ENCODE measurements at regions not wholly inside any gene's neighbourhood (a gene's known extent, or its start where the extent isn't known, plus 50 kb on each side); places are given as distances from the start of the nearest gene placed in this dataset.

DNA sequence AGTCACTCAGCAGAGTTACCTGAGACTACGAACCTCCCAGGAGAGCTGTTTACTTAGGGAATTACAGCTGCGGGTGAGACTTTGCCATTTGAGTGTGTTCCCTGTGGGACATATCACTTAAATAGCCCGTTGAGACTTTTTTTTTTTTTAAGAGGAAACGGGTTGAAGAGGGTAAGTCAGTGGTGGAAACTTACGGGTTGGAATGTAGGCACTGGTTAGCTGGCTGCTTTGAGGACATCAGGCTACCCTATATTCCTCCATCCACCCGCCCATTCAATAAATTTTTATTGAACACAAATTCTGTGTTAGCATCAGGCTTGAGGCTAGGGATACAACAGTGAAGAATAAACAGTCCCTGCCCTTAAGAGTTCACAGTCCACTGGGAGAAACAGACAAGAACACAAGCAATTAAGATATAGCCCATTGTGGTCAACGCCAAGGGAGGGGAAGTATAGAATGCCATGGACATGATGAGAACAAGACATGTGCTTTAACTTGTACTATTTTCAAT is 88.1 kb upstream of the CPSF6 start:
- Histone ChIP-seq H3K9ac (ENCODE audit: insufficient read length) (no peak overlapping the region), H3K27ac (no peak overlapping the region), H3K36me3 (ENCODE audit: insufficient read depth, low read length) (no peaks in the 10 kb centered on the region), H3K4me3 (no peak overlapping the region), H3K9me3 (ENCODE audit: low read depth, low read length) (no peaks in the 10 kb centered on the region)
- TF ChIP-seq EZH2 (IDR thresholded peaks at IDR 0.05), result no peak
- no peak for TF ChIP-seq FOXP2 (optimal IDR thresholded peaks at IDR 0.05; ENCODE audit: control extremely low read depth, extremely low read length, insufficient read depth)
- no peak for TF ChIP-seq POLR2AphosphoS5 (IDR thresholded peaks at IDR 0.05; ENCODE audit: borderline replicate concordance, low read depth, low read length)
- no peak for DNase-seq (ENCODE audit: low read depth, low spot score)

DNA sequence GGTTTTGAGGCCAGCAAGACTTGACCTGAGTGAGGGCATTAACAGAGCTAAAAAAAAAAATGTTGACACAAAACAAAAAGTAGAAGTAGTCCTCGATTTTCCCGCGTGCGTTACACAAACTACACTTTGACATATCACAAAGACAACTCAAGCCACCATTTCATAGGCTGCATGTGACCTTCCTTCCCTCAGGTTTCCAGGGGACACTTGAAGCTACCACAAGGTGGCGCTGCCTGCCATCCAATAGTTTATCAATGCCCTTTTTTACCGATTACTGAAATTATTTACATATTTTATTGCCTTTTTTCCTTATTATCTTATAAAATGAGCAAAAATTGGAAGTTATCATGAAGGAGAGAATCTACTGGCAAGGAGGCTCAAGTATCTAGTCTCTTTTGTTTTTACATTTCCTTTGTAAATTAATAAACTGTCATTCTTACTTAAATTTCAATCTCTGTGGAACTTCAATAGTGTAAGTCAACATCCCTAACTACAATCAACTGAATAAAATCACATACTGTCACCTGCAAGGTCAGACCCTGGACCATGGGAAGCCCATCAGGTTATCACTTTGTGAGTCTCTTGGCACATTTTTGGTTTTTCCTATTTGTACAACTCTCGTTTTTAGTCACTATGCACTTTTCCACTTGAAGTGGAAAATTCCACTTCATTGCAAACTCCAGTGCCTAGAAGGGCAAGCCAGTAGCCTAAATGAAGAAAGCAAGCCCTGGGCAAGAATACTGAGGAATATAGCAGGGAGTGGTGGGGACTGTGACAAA is 84.6 kb upstream of the CPSF6 start:
- H3K36me3 ChIP-seq (ENCODE audit: insufficient read depth, low read length), result no peaks in the 10 kb centered on the region
- peak; percentile 63 for DNase-seq (ENCODE audit: low read depth, low spot score)
- H3K27ac ChIP-seq, result no peak overlapping the region
- no peaks in the 10 kb centered on the region for H3K9me3 ChIP-seq (ENCODE audit: low read depth, low read length)
- TF ChIP-seq POLR2AphosphoS5 (IDR thresholded peaks at IDR 0.05; ENCODE audit: borderline replicate concordance, low read depth, low read length) (no peak), FOXP2 (optimal IDR thresholded peaks at IDR 0.05; ENCODE audit: control extremely low read depth, extremely low read length, insufficient read depth) (no peak), EZH2 (IDR thresholded peaks at IDR 0.05) (no peak)
- H3K4me3 ChIP-seq, result no peak overlapping the region
- no peak overlapping the region for H3K9ac ChIP-seq (ENCODE audit: insufficient read length)

DNA sequence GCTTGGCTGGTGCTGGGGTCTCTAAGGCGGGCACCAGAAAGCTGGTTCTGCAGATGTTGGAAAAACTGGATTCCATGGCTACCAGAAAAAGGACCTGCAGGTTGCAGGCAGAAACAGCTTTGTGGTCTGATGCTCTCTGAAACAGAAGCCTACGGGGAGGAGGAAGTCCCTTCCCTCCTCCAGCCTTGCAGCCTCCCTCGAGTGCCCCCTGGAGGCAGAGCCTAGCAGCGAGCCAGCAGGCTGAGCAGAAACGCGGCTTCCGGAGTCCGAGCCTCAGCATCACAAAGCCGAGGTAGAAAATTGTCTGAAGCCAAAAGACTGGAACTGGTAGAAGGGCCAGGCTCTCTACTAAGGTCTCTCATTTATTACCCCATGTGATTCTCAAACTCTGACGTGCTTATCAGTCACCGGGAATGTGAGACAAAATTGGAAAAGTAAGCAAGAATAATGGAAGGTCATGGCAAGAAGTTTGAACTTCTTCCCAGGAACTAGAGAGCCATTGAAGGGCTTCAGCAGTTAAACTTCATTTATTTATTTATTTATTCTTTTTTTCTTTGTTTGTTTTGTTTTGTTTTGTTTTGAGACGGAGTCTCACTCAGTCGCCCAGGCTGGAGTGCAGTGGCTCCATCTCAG is 82.2 kb upstream of the CPSF6 start:
- peak overlapping the region; percentile 48; the same call in 1 of the 2 replicates for H3K4me3 ChIP-seq
- no peaks in the 10 kb centered on the region for H3K36me3 ChIP-seq (ENCODE audit: insufficient read depth, low read length)
- no peak for DNase-seq (ENCODE audit: low read depth, low spot score)
- TF ChIP-seq FOXP2 (optimal IDR thresholded peaks at IDR 0.05; ENCODE audit: control extremely low read depth, extremely low read length, insufficient read depth) (no peak), POLR2AphosphoS5 (IDR thresholded peaks at IDR 0.05; ENCODE audit: borderline replicate concordance, low read depth, low read length) (no peak), EZH2 (IDR thresholded peaks at IDR 0.05) (no peak)
- H3K9ac ChIP-seq (ENCODE audit: insufficient read length), result no peak overlapping the region
- H3K27ac ChIP-seq, result no peak overlapping the region
- H3K9me3 ChIP-seq (ENCODE audit: low read depth, low read length), result no peaks in the 10 kb centered on the region

DNA sequence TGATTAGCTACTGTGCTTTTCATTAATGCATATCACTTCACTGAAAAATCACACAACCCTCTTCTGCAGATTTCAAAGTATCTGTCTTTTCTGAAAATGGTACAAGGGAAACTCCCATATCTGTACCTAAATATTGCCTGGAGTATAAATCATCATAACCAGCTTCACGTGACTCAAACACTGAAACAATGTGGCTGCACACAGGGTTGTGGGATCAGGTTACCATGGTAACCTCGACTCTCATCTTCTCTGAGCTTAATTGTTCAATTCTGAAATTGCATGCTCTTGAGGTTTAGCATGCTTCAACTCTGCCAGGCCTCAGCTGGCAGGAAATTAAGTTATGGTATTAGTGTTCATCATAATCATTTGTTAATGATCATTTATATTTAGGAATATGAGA is 77.5 kb upstream of the CPSF6 start:
- H3K27ac ChIP-seq, result no peak overlapping the region
- DNase-seq (ENCODE audit: low read depth, low spot score), result no peak
- no peak overlapping the region for H3K9ac ChIP-seq (ENCODE audit: insufficient read length)
- TF ChIP-seq POLR2AphosphoS5 (IDR thresholded peaks at IDR 0.05; ENCODE audit: borderline replicate concordance, low read depth, low read length) (no peak), EZH2 (IDR thresholded peaks at IDR 0.05) (no peak)
- H3K4me3 ChIP-seq, result no peak overlapping the region
- no peaks in the 10 kb centered on the region for H3K9me3 ChIP-seq (ENCODE audit: low read depth, low read length)
- no peaks in the 10 kb centered on the region for H3K36me3 ChIP-seq (ENCODE audit: insufficient read depth, low read length)

DNA sequence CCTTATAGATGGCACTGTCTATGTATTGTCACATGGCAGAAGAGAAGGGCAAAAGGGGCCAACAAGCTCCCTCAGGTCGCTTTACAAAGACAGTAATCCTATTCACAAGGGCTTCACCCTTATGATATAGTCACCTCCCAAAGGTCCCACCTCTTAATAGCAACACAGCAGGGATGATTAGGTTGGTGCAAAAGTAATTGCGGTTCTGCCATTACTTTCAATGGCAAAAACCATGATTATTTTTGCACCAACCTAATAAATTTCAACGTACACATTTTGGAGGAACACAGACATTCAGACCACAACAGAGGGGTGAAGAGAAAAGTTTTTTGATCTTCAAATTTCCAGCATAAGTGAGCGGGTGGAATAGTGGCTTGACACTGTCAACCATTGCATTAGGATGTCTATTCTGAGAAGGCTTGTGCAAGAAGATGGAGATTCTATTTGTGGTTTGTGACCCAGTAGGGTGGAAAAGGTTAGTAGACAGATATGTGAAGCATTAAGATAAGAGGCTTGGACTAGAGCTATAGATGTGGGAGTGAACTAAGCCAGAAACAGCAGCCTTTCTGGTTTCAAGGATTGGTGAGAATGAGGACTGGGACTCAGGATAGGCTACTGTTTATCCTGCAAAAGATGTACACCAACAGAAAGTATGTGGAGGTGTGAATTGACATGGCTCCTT is 75.5 kb upstream of the CPSF6 start:
- TF ChIP-seq POLR2AphosphoS5 (IDR thresholded peaks at IDR 0.05; ENCODE audit: borderline replicate concordance, low read depth, low read length) (no peak), FOXP2 (optimal IDR thresholded peaks at IDR 0.05; ENCODE audit: control extremely low read depth, extremely low read length, insufficient read depth) (no peak), EZH2 (IDR thresholded peaks at IDR 0.05) (no peak)
- H3K36me3 ChIP-seq (ENCODE audit: insufficient read depth, low read length), result no peaks in the 10 kb centered on the region
- no peak for DNase-seq (ENCODE audit: low read depth, low spot score)

DNA sequence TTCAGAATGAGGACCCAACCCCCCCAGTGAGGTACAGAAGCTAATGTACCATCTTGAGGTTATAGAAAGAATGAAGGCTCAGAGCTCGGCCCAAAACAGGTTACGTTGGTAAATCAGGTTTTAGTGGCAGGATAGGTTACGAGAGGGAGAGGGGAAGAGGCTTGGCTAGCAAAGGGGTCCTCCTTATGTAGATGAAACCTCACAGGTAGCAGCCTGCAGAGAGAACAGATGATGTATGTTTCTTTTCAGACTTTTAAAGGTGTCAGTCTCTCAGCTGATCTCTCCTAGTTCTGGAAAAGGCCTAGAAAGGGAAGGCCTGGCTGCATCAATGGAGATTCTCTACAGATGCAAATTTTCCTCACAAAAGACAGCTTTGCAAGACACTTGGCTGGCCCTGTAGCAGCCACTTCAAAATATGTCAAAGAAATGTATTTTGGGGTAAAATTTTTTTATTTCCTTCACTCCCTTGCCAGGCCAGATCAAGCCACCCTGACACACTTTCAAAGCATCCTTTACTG is 71.7 kb upstream of the CPSF6 start:
- Histone ChIP-seq H3K9me3 (ENCODE audit: low read depth, low read length) (no peaks in the 10 kb centered on the region), H3K9ac (ENCODE audit: insufficient read length) (no peak overlapping the region), H3K4me3 (no peak overlapping the region), H3K27ac (no peak overlapping the region), H3K36me3 (ENCODE audit: insufficient read depth, low read length) (no peaks in the 10 kb centered on the region)
- TF ChIP-seq POLR2AphosphoS5 (IDR thresholded peaks at IDR 0.05; ENCODE audit: borderline replicate concordance, low read depth, low read length) (no peak), EZH2 (IDR thresholded peaks at IDR 0.05) (no peak), FOXP2 (optimal IDR thresholded peaks at IDR 0.05; ENCODE audit: control extremely low read depth, extremely low read length, insufficient read depth) (no peak)
- no peak for DNase-seq (ENCODE audit: low read depth, low spot score)

More for the DNA sequence above, 75.5 kb upstream of the CPSF6 start:
- no peak overlapping the region for H3K9ac ChIP-seq (ENCODE audit: insufficient read length)
- no peak overlapping the region for H3K27ac ChIP-seq
- no peak overlapping the region for H3K4me3 ChIP-seq
- no peaks in the 10 kb centered on the region for H3K9me3 ChIP-seq (ENCODE audit: low read depth, low read length)

DNA sequence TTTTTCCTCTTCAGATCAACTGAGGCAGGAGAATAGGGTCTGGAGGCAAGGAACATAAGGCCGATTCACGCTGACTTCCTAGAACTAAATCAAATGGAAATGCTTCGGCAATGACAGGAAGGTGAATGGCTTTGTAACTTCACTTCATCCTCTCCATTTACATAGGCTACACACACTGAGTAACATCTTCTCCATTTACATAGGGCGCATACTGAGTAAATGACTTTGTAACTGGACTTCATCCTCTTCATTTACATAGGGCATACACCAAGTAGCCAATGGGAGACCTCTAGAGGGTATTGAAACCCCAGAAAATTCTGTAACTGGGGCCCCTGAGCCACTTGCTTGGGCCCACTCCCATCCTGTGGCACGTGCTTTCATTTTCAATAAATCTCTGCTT is 71.0 kb upstream of the CPSF6 start:
- no peak for DNase-seq (ENCODE audit: low read depth, low spot score)
- Histone ChIP-seq H3K4me3 (no peak overlapping the region), H3K36me3 (ENCODE audit: insufficient read depth, low read length) (no peaks in the 10 kb centered on the region), H3K9me3 (ENCODE audit: low read depth, low read length) (no peaks in the 10 kb centered on the region), H3K27ac (no peak overlapping the region), H3K9ac (ENCODE audit: insufficient read length) (no peak overlapping the region)
- TF ChIP-seq EZH2 (IDR thresholded peaks at IDR 0.05) (no peak), FOXP2 (optimal IDR thresholded peaks at IDR 0.05; ENCODE audit: control extremely low read depth, extremely low read length, insufficient read depth) (no peak), POLR2AphosphoS5 (IDR thresholded peaks at IDR 0.05; ENCODE audit: borderline replicate concordance, low read depth, low read length) (no peak)

DNA sequence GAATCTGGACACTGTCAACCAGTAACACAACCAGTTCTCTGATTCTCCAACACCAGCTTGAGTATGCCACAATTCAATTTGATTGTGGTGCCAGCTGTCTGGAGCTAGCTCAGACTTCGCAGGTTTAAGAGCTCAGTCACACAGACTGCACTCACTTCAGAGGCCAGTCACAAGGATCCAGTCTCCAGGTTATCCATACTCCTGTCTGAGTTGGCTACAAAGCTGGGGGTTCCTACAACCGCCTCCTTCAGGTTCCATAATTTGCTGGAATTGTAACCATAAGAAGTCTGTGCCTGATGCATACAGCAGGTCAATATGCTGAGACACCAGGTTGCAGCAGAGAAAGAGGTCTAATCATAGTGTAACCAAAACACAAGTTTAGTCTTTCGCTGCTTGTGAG is 70.5 kb upstream of the CPSF6 start:
- H3K9me3 ChIP-seq (ENCODE audit: low read depth, low read length), result no peaks in the 10 kb centered on the region
- TF ChIP-seq POLR2AphosphoS5 (IDR thresholded peaks at IDR 0.05; ENCODE audit: borderline replicate concordance, low read depth, low read length), result no peak
- no peak for TF ChIP-seq EZH2 (IDR thresholded peaks at IDR 0.05)
- no peak for TF ChIP-seq FOXP2 (optimal IDR thresholded peaks at IDR 0.05; ENCODE audit: control extremely low read depth, extremely low read length, insufficient read depth)
- H3K4me3 ChIP-seq, result no peak overlapping the region
- no peak for DNase-seq (ENCODE audit: low read depth, low spot score)
- H3K27ac ChIP-seq, result no peak overlapping the region
- no peaks in the 10 kb centered on the region for H3K36me3 ChIP-seq (ENCODE audit: insufficient read depth, low read length)
- no peak overlapping the region for H3K9ac ChIP-seq (ENCODE audit: insufficient read length)
